RKO (cell line): ENCODE measurements at regions not wholly inside any gene's neighbourhood (a gene's known extent, or its start where the extent isn't known, plus 50 kb on each side); places are given as distances from the start of the nearest gene placed in this dataset.
"Not testable (repeated sequence)": the region's sequence is repeated elsewhere in the genome, so short reads cannot be mapped to it uniquely, and the experiment has no call there.

Source experiments
- DNase-seq: peaks from one replicate; pipeline ENCODE4 v3.0.0-alpha.2; 2016; ENCODE audit warnings: low spot score

GRCh38 chr4:78660559-78660958, 109.0 kb downstream of the ANXA3 start:
- no peak for DNase-seq

GRCh38 chr4:78661086-78661690, 109.6 kb downstream of the ANXA3 start:
- no peak for DNase-seq

- DNase-seq = no peak
These were observed 110.5 kb downstream of the ANXA3 start for GRCh38 chr4:78661921-78662521.

GRCh38 chr4:78662658-78663057, 111.1 kb downstream of the ANXA3 start:
- DNase-seq = no peak

- not testable (repeated sequence) for DNase-seq
These were observed 111.9 kb upstream of the BMP2K start for GRCh38 chr4:78664296-78664695.

- DNase-seq = no peak
These were observed 110.9 kb upstream of the BMP2K start for GRCh38 chr4:78665216-78665770.

GRCh38 chr4:78666830-78667258, 109.3 kb upstream of the BMP2K start:
- DNase-seq = no peak

- DNase-seq = no peak
These were observed 108.8 kb upstream of the BMP2K start for GRCh38 chr4:78667325-78667724.

GRCh38 chr4:78667764-78668163, 108.4 kb upstream of the BMP2K start:
- no peak for DNase-seq

- peak; percentile 16 for DNase-seq
These were observed 106.7 kb upstream of the BMP2K start for GRCh38 chr4:78669453-78669852.

GRCh38 chr4:78671903-78672815, 104.0 kb upstream of the BMP2K start:
- DNase-seq = no peak

GRCh38 chr4:78673337-78673736, 102.8 kb upstream of the BMP2K start:
- DNase-seq = no peak

GRCh38 chr4:78675325-78675724, 100.8 kb upstream of the BMP2K start:
- no peak for DNase-seq

- no peak for DNase-seq
These were observed 94.1 kb upstream of the BMP2K start for GRCh38 chr4:78682070-78682469.

- DNase-seq = no peak
These were observed 92.8 kb upstream of the BMP2K start for GRCh38 chr4:78683352-78683751.

- no peak for DNase-seq
These were observed 91.6 kb upstream of the BMP2K start for GRCh38 chr4:78684325-78685079.

GRCh38 chr4:78687818-78688217, 88.3 kb upstream of the BMP2K start:
- DNase-seq = no peak

- DNase-seq = no peak
These were observed 87.8 kb upstream of the BMP2K start for GRCh38 chr4:78688366-78688765.

- no peak for DNase-seq
These were observed 86.9 kb upstream of the BMP2K start for GRCh38 chr4:78689261-78689660.

GRCh38 chr4:78689700-78690323, 86.3 kb upstream of the BMP2K start:
- DNase-seq = no peak

- DNase-seq = no peak
These were observed 84.8 kb upstream of the BMP2K start for GRCh38 chr4:78691334-78691754.
